PC-9 (cell line): ENCODE measurements at regions not wholly inside any gene's neighbourhood (a gene's known extent, or its start where the extent isn't known, plus 50 kb on each side); places are given as distances from the start of the nearest gene placed in this dataset.
"Not testable (repeated sequence)": the region's sequence is repeated elsewhere in the genome, so short reads cannot be mapped to it uniquely, and the experiment has no call there.

Experiments used
- BruUV-seq: library from RNA; stranded (reverse); fragments of 400-500 nt; replicated peaks from 2 replicates; lab custom pipeline; 2021; lab: Mats Ljungman, UMichigan
- CTCF ChIA-PET: fragments of 300-600 bp; sonication (Branson Sonifier 250); formaldehyde crosslinking; loops from one replicate; lab custom pipeline; 2022; ENCODE audit warnings: antibody characterized with exemption; lab: Charles Lee
- POLR2A ChIA-PET: fragments of 300-600 bp; sonication (Branson Sonifier 250); formaldehyde crosslinking; loops from one replicate; lab custom pipeline; 2022; ENCODE audit warnings: antibody characterized with exemption; ENCODE audit not compliant: unreplicated experiment; lab: Charles Lee
- DNase-seq, 2 experiments: peaks; one replicate each; pipeline versions ENCODE4 v3.0.0 to v3.0.0-alpha.2; 2015 to 2022; ENCODE audit warnings: mixed read lengths in 1 of 2
- H2AFZ ChIP-seq: fragments of 200-600 bp; sonication (generic); 2 replicates; pipeline ENCODE4 v1.8.1; 2017; ENCODE audit warnings: antibody characterized with exemption
- H3F3A ChIP-seq: fragments of 200-600 bp; sonication (generic); 2 replicates; pipeline ENCODE4 v1.8.1; 2017; ENCODE audit warnings: antibody characterized with exemption, mild to moderate bottlenecking, low read depth; ENCODE audit not compliant: insufficient read depth
- H3K27ac ChIP-seq: fragments of 200-600 bp; sonication (generic); 2 replicates; pipeline ENCODE4 v1.6.1; 2016; ENCODE audit warnings: mixed run types
- H3K27me3 ChIP-seq: fragments of 200-600 bp; sonication (generic); 2 replicates; pipeline ENCODE4 v1.6.1; 2016; ENCODE audit warnings: low read depth, mixed run types; ENCODE audit not compliant: insufficient read depth
- H3K36me3 ChIP-seq: fragments of 200-600 bp; sonication (generic); 2 replicates; pipeline ENCODE4 v1.6.1; 2016; ENCODE audit warnings: low read depth, mixed run types
- H3K4me1 ChIP-seq: fragments of 200-600 bp; sonication (generic); replicated peaks from 2 replicates; pipeline ENCODE4 v1.6.1; 2016; ENCODE audit warnings: mixed run types; ENCODE audit not compliant: insufficient read depth
- H3K4me2 ChIP-seq: fragments of 200-600 bp; sonication (generic); 2 replicates; pipeline ENCODE4 v1.6.1; 2017; ENCODE audit warnings: mixed run types
- H3K4me3 ChIP-seq: fragments of 200-600 bp; sonication (generic); 2 replicates; pipeline ENCODE4 v1.6.1; 2016; ENCODE audit warnings: mixed run types
- H3K79me2 ChIP-seq: fragments of 200-600 bp; sonication (generic); 2 replicates; pipeline ENCODE4 v1.6.1; 2017; ENCODE audit warnings: low read depth, mixed run types
- H3K9me2 ChIP-seq: fragments of 200-600 bp; sonication (generic); 2 replicates; pipeline ENCODE4 v1.8.1; 2017; ENCODE audit warnings: mild to moderate bottlenecking; ENCODE audit not compliant: insufficient read depth
- H3K9me3 ChIP-seq: fragments of 200-600 bp; sonication (generic); 2 replicates; pipeline ENCODE4 v1.8.1; 2016; ENCODE audit warnings: low read depth; ENCODE audit not compliant: insufficient read depth
- H4K20me1 ChIP-seq: fragments of 200-600 bp; sonication (generic); 2 replicates; pipeline ENCODE4 v1.8.1; 2017; ENCODE audit not compliant: insufficient read depth
- EZH2 ChIP-seq: fragments of 200-600 bp; sonication (generic); IDR thresholded peaks from 2 replicates; pipeline ENCODE4 v1.8.0; 2017; ENCODE audit warnings: antibody characterized with exemption, low read depth
- intact Hi-C: fragments of 100-400 bp; cut with micrococcal nuclease; formaldehyde crosslinking; loops from one replicate; pipeline ENCODE4 v1.10.0; 2022; ENCODE audit not compliant: unreplicated experiment
- TF ChIP-seq, protein P1 (sequence below): fragments of 200-600 bp; sonication (generic); conservative IDR thresholded peaks from 2 replicates; pipeline ENCODE4 v1.6.1; 2017; ENCODE audit warnings: mixed run types, antibody characterized with exemption, mild to moderate bottlenecking, moderate library complexity

DNA sequence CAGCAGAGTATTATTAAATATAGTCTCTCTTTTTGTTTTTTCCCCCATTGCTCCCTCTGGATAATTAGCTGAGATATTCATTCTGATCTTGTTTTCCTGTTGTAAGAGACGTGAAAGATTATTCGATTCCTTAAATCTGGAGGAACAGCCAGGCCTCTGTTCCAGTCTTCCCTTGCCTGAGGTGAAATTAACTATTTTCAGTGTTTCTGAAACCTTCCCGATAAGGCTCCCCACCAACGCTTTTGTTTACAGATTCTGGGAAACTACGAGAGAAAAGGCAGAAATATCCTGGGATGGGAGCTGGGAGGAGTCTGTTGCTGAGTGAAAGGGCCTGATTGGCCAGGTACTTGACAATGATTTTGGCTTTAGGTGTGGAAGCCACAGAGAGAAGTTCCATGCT, 63.6 kb upstream of the AGR3 start:
- Histone ChIP-seq H3K9me3 (peaks cover 18% of the 10 kb centered on the region; the same call in 1 of the 2 replicates), H4K20me1 (no peaks in the 10 kb centered on the region), H3K27ac (no peak overlapping the region), H3K79me2 (no peaks in the 10 kb centered on the region), H2AFZ (no peak overlapping the region), H3K27me3 (no peaks in the 10 kb centered on the region), H3K9me2 (no peaks in the 10 kb centered on the region), H3F3A (no peaks in the 10 kb centered on the region), H3K36me3 (no peaks in the 10 kb centered on the region), H3K4me2 (no peak overlapping the region), H3K4me1 (no peaks in the 10 kb centered on the region), H3K4me3 (no peak overlapping the region)
- POLR2A ChIA-PET, result interaction anchor here (0.6 kb wide), 1 partner anchor 40 kb away, joined by 6 read pairs; no protein-coding TSS in a partner anchor
- CTCF ChIA-PET, result no interaction called here
- no peak for TF ChIP-seq EZH2
- TF ChIP-seq, protein P1, sequence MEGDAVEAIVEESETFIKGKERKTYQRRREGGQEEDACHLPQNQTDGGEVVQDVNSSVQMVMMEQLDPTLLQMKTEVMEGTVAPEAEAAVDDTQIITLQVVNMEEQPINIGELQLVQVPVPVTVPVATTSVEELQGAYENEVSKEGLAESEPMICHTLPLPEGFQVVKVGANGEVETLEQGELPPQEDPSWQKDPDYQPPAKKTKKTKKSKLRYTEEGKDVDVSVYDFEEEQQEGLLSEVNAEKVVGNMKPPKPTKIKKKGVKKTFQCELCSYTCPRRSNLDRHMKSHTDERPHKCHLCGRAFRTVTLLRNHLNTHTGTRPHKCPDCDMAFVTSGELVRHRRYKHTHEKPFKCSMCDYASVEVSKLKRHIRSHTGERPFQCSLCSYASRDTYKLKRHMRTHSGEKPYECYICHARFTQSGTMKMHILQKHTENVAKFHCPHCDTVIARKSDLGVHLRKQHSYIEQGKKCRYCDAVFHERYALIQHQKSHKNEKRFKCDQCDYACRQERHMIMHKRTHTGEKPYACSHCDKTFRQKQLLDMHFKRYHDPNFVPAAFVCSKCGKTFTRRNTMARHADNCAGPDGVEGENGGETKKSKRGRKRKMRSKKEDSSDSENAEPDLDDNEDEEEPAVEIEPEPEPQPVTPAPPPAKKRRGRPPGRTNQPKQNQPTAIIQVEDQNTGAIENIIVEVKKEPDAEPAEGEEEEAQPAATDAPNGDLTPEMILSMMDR, result no peak
- intact Hi-C loops, result no loop called here
- DNase-seq, result no peak
- no TSS peak for BruUV-seq

DNA sequence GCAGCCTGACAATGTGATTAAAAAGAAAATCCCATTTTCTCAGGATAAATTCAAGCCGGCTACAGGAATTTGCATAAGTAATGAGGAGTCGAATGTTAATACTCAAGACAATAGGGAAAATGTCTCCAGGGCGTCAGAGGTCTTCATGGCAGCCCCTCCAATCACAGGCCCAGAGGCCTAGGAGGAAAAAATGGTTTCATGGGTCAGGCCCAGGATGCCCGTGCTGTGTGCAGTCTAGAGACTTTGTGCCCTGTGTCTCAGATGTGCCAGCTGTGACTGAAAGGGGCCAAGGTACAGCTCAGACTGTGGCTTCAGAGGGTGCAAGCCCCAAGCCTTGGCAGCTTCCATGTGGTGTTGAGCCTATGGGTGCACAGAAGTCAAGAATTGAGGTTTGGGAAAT, 66.3 kb upstream of the AGR3 start:
- H4K20me1 ChIP-seq, H3K36me3 ChIP-seq, H2AFZ ChIP-seq, BruUV-seq, H3K4me3 ChIP-seq, H3K79me2 ChIP-seq, H3K27me3 ChIP-seq, intact Hi-C loops, DNase-seq, H3F3A ChIP-seq, H3K4me2 ChIP-seq, H3K27ac ChIP-seq, H3K4me1 ChIP-seq, POLR2A ChIA-PET, H3K9me2 ChIP-seq, CTCF ChIA-PET: not testable (repeated sequence)
- peaks cover 18% of the 10 kb centered on the region; the same call in 1 of the 2 replicates for H3K9me3 ChIP-seq

DNA sequence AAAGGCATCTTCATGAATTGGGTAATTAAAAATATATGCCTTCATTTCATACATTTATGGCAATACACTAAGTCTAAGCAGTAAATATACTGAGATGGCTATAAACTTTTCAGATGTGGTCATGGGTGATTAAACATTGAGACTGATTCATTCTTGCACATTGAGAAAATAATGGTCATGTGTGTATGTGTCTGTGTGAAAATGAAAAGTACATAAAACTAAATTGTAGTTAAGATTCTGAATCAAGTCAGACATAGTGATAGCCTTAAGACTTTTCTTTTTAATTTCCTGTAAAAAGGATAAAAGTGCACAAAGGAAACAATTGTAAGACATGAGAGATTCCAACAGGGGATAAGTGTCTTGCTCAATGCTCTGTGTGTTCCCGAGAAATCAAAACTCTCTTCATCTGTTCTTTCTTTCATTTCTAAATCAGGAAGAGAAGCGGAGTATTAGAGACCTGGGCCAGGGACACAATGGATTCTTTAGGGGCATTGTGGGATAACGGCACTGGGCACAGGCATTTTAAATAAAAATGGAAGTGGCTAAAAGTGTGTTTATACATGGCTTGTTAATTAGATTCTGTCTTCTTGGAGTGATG, 69.8 kb upstream of the AGR3 start:
- DNase-seq, result no peak
- no peaks in the 10 kb centered on the region for H3K9me2 ChIP-seq
- no peaks in the 10 kb centered on the region for H3K36me3 ChIP-seq
- H3K9me3 ChIP-seq, result peaks cover 18% of the 10 kb centered on the region; the same call in 1 of the 2 replicates
- H2AFZ ChIP-seq, result no peak overlapping the region; the same call in 1 of the 2 replicates
- H3K79me2 ChIP-seq, result no peaks in the 10 kb centered on the region
- no peaks in the 10 kb centered on the region for H4K20me1 ChIP-seq
- no TSS peak for BruUV-seq
- TF ChIP-seq EZH2, result no peak
- TF ChIP-seq, protein P1, result no peak
- intact Hi-C loops, result no loop called here
- H3K4me1 ChIP-seq, result no peaks in the 10 kb centered on the region
- ChIA-PET CTCF (no interaction called here), POLR2A (no interaction called here)
- no peak overlapping the region for H3K4me2 ChIP-seq
- no peaks in the 10 kb centered on the region for H3K27me3 ChIP-seq
- no peak overlapping the region for H3K27ac ChIP-seq
- no peak overlapping the region for H3K4me3 ChIP-seq
- H3F3A ChIP-seq, result no peaks in the 10 kb centered on the region

DNA sequence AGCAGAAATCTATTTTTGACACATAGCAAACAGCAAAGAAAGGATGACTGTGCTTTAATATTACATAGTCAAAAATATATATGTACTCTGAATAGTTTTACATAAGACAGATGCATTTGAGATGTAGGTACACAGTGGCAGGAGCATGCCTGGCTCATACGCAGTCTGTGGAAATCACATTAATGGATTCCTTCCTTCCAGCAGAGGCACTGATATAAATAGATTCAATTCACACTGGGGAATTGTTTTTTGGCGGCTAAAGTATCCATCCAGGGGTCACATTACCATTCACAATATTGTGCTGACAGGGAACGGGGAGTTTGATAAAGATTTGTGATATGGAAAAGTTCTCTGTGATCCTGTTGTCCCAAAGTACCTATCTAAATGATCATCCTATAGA, 72.5 kb upstream of the AGR3 start:
- BruUV-seq, result no TSS peak
- Histone ChIP-seq H3K27me3 (no peaks in the 10 kb centered on the region), H3K36me3 (no peaks in the 10 kb centered on the region), H2AFZ (no peak overlapping the region), H3K4me2 (no peak overlapping the region), H3K9me3 (0 out of 2 replicates have a peak, but pooled peaks cover 5% of the 10 kb centered on the region), H3K9me2 (no peaks in the 10 kb centered on the region), H3K4me1 (no peaks in the 10 kb centered on the region), H3K4me3 (no peak overlapping the region), H4K20me1 (no peaks in the 10 kb centered on the region), H3F3A (no peaks in the 10 kb centered on the region), H3K27ac (no peak overlapping the region), H3K79me2 (no peaks in the 10 kb centered on the region)
- no peak for TF ChIP-seq EZH2
- TF ChIP-seq, protein P1, result no peak
- CTCF ChIA-PET, result no interaction called here
- intact Hi-C loops, result no loop called here
- POLR2A ChIA-PET, result no interaction called here
- DNase-seq, result no peak
